ENCODE measurements at regions not wholly inside any gene's neighbourhood (a gene's known extent, or its start where the extent isn't known, plus 50 kb on each side); places are given as distances from the start of the nearest gene placed in this dataset.

GRCh38 chrX:10288373-10288975 is 131.7 kb downstream of the CLCN4 start:
- Histone ChIP-seq H3K9me2 (ENCODE audit: low read depth, low read length) (no peaks in the 10 kb centered on the region), H3K27me3 (ENCODE audit: insufficient read depth, low read length) (no peaks in the 10 kb centered on the region), H3K27ac (ENCODE audit: low read depth, low read length, poor library complexity, severe bottlenecking) (no peak overlapping the region), H3K4me3 (ENCODE audit: low read depth, low read length, poor library complexity, severe bottlenecking) (no peak overlapping the region), H3K4me2 (ENCODE audit: low read length) (no peak overlapping the region), H3K79me2 (ENCODE audit: insufficient read depth, low read length) (no peaks in the 10 kb centered on the region), H3K9me3 (ENCODE audit: low read length) (no peaks in the 10 kb centered on the region), H3K36me3 (ENCODE audit: insufficient read depth, low read length) (no peaks in the 10 kb centered on the region), H4K20me1 (ENCODE audit: insufficient read depth, low read length) (no peaks in the 10 kb centered on the region), H3K4me1 (ENCODE audit: insufficient read depth, low read length, severe bottlenecking) (no peaks in the 10 kb centered on the region), H3K9ac (ENCODE audit: low read length) (no peak overlapping the region), H2AFZ (ENCODE audit: low read length) (no peak overlapping the region), H3F3A (ENCODE audit: insufficient read depth, low read length) (no peaks in the 10 kb centered on the region)
- TF ChIP-seq EZH2 (IDR thresholded peaks at IDR 0.05; ENCODE audit: borderline replicate concordance, low read length) = no peak
- TF ChIP-seq, protein P1, sequence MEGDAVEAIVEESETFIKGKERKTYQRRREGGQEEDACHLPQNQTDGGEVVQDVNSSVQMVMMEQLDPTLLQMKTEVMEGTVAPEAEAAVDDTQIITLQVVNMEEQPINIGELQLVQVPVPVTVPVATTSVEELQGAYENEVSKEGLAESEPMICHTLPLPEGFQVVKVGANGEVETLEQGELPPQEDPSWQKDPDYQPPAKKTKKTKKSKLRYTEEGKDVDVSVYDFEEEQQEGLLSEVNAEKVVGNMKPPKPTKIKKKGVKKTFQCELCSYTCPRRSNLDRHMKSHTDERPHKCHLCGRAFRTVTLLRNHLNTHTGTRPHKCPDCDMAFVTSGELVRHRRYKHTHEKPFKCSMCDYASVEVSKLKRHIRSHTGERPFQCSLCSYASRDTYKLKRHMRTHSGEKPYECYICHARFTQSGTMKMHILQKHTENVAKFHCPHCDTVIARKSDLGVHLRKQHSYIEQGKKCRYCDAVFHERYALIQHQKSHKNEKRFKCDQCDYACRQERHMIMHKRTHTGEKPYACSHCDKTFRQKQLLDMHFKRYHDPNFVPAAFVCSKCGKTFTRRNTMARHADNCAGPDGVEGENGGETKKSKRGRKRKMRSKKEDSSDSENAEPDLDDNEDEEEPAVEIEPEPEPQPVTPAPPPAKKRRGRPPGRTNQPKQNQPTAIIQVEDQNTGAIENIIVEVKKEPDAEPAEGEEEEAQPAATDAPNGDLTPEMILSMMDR (IDR thresholded peaks at IDR 0.05; ENCODE audit: low read length) = no peak

- Histone ChIP-seq H3K9ac (ENCODE audit: low read length) (no peak overlapping the region), H3K27ac (ENCODE audit: low read depth, low read length, poor library complexity, severe bottlenecking) (no peak overlapping the region), H3K36me3 (ENCODE audit: insufficient read depth, low read length) (no peaks in the 10 kb centered on the region), H3K4me2 (ENCODE audit: low read length) (no peak overlapping the region), H3K27me3 (ENCODE audit: insufficient read depth, low read length) (no peaks in the 10 kb centered on the region), H3K9me2 (ENCODE audit: low read depth, low read length) (no peaks in the 10 kb centered on the region), H2AFZ (ENCODE audit: low read length) (no peak overlapping the region), H4K20me1 (ENCODE audit: insufficient read depth, low read length) (no peaks in the 10 kb centered on the region), H3K9me3 (ENCODE audit: low read length) (no peaks in the 10 kb centered on the region), H3F3A (ENCODE audit: insufficient read depth, low read length) (no peaks in the 10 kb centered on the region), H3K4me1 (ENCODE audit: insufficient read depth, low read length, severe bottlenecking) (no peaks in the 10 kb centered on the region), H3K4me3 (ENCODE audit: low read depth, low read length, poor library complexity, severe bottlenecking) (no peak overlapping the region), H3K79me2 (ENCODE audit: insufficient read depth, low read length) (no peaks in the 10 kb centered on the region)
- TF ChIP-seq, protein P1 (IDR thresholded peaks at IDR 0.05; ENCODE audit: low read length) = no peak
- no peak for TF ChIP-seq EZH2 (IDR thresholded peaks at IDR 0.05; ENCODE audit: borderline replicate concordance, low read length)
Observed at GRCh38 chrX:10296576-10296975, 139.8 kb downstream of the CLCN4 start.

- H3K36me3 ChIP-seq (ENCODE audit: insufficient read depth, low read length) = no peaks in the 10 kb centered on the region
- H3K27me3 ChIP-seq (ENCODE audit: insufficient read depth, low read length) = no peaks in the 10 kb centered on the region
- no peaks in the 10 kb centered on the region for H4K20me1 ChIP-seq (ENCODE audit: insufficient read depth, low read length)
- H3K9me3 ChIP-seq (ENCODE audit: low read length) = no peaks in the 10 kb centered on the region
- no peaks in the 10 kb centered on the region for H3F3A ChIP-seq (ENCODE audit: insufficient read depth, low read length)
- H3K4me2 ChIP-seq (ENCODE audit: low read length) = no peak overlapping the region
- no peak overlapping the region for H3K27ac ChIP-seq (ENCODE audit: low read depth, low read length, poor library complexity, severe bottlenecking)
- H2AFZ ChIP-seq (ENCODE audit: low read length) = no peak overlapping the region
- H3K9me2 ChIP-seq (ENCODE audit: low read depth, low read length) = no peaks in the 10 kb centered on the region
- no peak overlapping the region for H3K4me3 ChIP-seq (ENCODE audit: low read depth, low read length, poor library complexity, severe bottlenecking)
- H3K4me1 ChIP-seq (ENCODE audit: insufficient read depth, low read length, severe bottlenecking) = no peaks in the 10 kb centered on the region
- no peak overlapping the region for H3K9ac ChIP-seq (ENCODE audit: low read length)
- TF ChIP-seq EZH2 (IDR thresholded peaks at IDR 0.05; ENCODE audit: borderline replicate concordance, low read length) = no peak
- TF ChIP-seq, protein P1 (IDR thresholded peaks at IDR 0.05; ENCODE audit: low read length) = no peak
- no peaks in the 10 kb centered on the region for H3K79me2 ChIP-seq (ENCODE audit: insufficient read depth, low read length)
Observed at GRCh38 chrX:10310511-10310910, 153.7 kb downstream of the CLCN4 start.
